Fibroblast of skin of right biceps (primary cell): ENCODE measurements at regions not wholly inside any gene's neighbourhood (a gene's known extent, or its start where the extent isn't known, plus 50 kb on each side); places are given as distances from the start of the nearest gene placed in this dataset.

Experiments used
- DNase-seq: peaks from one replicate; pipeline ENCODE4 v3.0.0-alpha.2; 2013

- DNase-seq, result no peak
Observed at GRCh38 chr12:94777936-94778335, 127.6 kb upstream of the TMCC3 start.

GRCh38 chr12:94775710-94776109 is 125.4 kb upstream of the TMCC3 start:
- DNase-seq, result no peak

- no peak for DNase-seq
Observed at GRCh38 chr12:94771741-94772140, 121.4 kb upstream of the TMCC3 start.

- DNase-seq, result no peak
Observed at GRCh38 chr12:94771199-94771598, 120.8 kb upstream of the TMCC3 start.

GRCh38 chr12:94770791-94771190 is 120.4 kb upstream of the TMCC3 start:
- no peak for DNase-seq

- DNase-seq, result no peak
Observed at GRCh38 chr12:94769776-94770759, 119.7 kb upstream of the TMCC3 start.

- DNase-seq, result peak; percentile 10
Observed at GRCh38 chr12:94769047-94769420, 118.7 kb upstream of the TMCC3 start.

- DNase-seq, result no peak
Observed at GRCh38 chr12:94768398-94769046, 118.2 kb upstream of the TMCC3 start.

GRCh38 chr12:94767956-94768355 is 117.6 kb upstream of the TMCC3 start:
- DNase-seq, result peak; percentile 33

- DNase-seq, result no peak
Observed at GRCh38 chr12:94766397-94766796, 116.0 kb upstream of the TMCC3 start.

GRCh38 chr12:94763462-94763861 is 113.1 kb upstream of the TMCC3 start:
- DNase-seq, result no peak

GRCh38 chr12:94762943-94763342 is 112.6 kb upstream of the TMCC3 start:
- no peak for DNase-seq

- no peak for DNase-seq
Observed at GRCh38 chr12:94762259-94762942, 112.0 kb upstream of the TMCC3 start.

GRCh38 chr12:94761559-94761958 is 111.2 kb upstream of the TMCC3 start:
- DNase-seq, result peak; percentile 89

- no peak for DNase-seq
Observed at GRCh38 chr12:94760786-94761185, 110.4 kb upstream of the TMCC3 start.

- no peak for DNase-seq
Observed at GRCh38 chr12:94756789-94757188, 106.4 kb upstream of the TMCC3 start.

GRCh38 chr12:94755598-94755997 is 105.2 kb upstream of the TMCC3 start:
- no peak for DNase-seq

GRCh38 chr12:94754653-94755052 is 104.3 kb upstream of the TMCC3 start:
- DNase-seq, result no peak

GRCh38 chr12:94753036-94753679 is 102.8 kb upstream of the TMCC3 start:
- DNase-seq, result no peak

GRCh38 chr12:94750864-94751263 is 100.5 kb upstream of the TMCC3 start:
- no peak for DNase-seq

GRCh38 chr12:94749890-94750289 is 99.5 kb upstream of the TMCC3 start:
- DNase-seq, result no peak

- no peak for DNase-seq
Observed at GRCh38 chr12:94749455-94749854, 99.1 kb upstream of the TMCC3 start.
